Coronary artery (tissue), 2 donors: ENCODE measurements at regions not wholly inside any gene's neighbourhood (a gene's known extent, or its start where the extent isn't known, plus 50 kb on each side); places are given as distances from the start of the nearest gene placed in this dataset.

Experiments
- DNase-seq: peaks from one replicate; pipeline ENCODE4 v3.0.0-alpha.2; 2017; ENCODE audit warnings: low spot score
- H3K27ac ChIP-seq, 2 donors: fragments of 200-600 bp; sonication (generic); one replicate each; pipeline ENCODE4 v1.5.1; 2016 to 2019
- H3K4me3 ChIP-seq: fragments of 200-600 bp; sonication (generic); 2 replicates; pipeline ENCODE4 v1.5.1; 2016; ENCODE audit warnings: mild to moderate bottlenecking, moderate library complexity
- TF ChIP-seq, protein P1 (sequence below): fragments of 200-600 bp; sonication (generic); IDR thresholded peaks from one replicate; pipeline ENCODE4 v1.5.1; 2019; ENCODE audit warnings: antibody characterized with exemption

DNA sequence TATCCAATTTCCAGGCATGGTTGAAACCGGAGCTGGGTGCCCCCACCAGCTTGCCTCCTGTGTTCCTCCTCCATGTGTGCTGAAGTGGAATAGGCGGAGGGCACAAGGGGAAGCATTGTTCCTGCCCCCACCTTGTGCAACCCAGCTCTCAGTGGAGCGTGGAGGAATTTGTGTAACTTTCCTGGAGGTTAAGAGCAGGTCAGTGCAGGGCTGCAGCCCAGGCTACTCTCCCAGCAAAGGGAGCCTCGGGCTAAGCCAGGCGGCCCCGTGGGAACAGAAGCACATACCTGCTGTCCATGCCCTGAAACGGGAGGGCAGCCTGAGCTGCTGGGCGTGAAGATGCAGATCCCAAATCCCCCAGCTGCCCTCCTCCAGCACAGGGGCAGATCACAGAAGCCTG is 158.8 kb upstream of the LHX1 start:
- Histone ChIP-seq H3K27ac (no peak overlapping the region), H3K4me3 (no peak overlapping the region)
- TF ChIP-seq, protein P1, sequence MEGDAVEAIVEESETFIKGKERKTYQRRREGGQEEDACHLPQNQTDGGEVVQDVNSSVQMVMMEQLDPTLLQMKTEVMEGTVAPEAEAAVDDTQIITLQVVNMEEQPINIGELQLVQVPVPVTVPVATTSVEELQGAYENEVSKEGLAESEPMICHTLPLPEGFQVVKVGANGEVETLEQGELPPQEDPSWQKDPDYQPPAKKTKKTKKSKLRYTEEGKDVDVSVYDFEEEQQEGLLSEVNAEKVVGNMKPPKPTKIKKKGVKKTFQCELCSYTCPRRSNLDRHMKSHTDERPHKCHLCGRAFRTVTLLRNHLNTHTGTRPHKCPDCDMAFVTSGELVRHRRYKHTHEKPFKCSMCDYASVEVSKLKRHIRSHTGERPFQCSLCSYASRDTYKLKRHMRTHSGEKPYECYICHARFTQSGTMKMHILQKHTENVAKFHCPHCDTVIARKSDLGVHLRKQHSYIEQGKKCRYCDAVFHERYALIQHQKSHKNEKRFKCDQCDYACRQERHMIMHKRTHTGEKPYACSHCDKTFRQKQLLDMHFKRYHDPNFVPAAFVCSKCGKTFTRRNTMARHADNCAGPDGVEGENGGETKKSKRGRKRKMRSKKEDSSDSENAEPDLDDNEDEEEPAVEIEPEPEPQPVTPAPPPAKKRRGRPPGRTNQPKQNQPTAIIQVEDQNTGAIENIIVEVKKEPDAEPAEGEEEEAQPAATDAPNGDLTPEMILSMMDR, result no peak
- DNase-seq, result no peak

DNA sequence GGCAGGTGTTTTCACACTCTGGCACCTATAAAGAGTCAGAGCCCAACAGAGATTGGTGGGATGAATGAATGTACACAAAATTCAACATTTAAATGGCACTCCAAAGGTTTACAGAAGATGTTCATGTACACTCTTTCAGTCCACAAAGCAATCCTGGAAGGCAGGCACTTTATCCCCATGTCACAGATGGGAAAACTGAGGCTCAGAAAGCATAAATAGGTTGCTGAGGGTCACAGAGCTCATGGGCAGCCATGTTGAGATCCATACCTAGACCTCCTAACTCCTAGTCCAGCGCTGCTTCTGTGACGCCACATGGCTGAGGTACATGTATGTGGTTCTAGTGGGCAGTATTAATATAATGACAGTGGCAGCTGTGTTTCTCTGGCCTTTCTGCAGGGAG is 157.7 kb upstream of the LHX1 start:
- TF ChIP-seq, protein P1, result no peak
- DNase-seq, result no peak
- H3K4me3 ChIP-seq, result no peak overlapping the region
- no peak overlapping the region for H3K27ac ChIP-seq

DNA sequence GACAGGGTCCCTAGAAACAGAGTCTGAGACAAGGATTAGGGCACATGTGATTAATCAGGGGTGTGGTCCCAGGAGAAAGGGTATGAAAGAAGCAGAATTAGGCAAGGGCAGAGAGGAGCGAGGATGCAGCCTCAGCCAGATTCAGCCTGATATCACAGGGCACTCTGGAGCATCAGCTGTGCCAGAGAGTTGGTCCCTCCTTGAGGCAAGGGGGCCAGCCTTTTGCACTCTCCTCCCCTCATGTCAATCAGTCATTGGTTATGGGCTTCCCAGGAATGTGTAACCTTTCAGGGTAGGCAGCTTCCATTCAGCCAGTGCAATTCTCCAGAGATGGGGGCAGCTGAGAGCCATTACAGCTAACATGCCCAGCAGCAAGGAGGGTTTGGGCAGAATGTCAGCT is 152.6 kb upstream of the LHX1 start:
- H3K4me3 ChIP-seq, result no peak overlapping the region
- no peak for DNase-seq
- H3K27ac ChIP-seq, result no peak overlapping the region
- TF ChIP-seq, protein P1, result no peak

DNA sequence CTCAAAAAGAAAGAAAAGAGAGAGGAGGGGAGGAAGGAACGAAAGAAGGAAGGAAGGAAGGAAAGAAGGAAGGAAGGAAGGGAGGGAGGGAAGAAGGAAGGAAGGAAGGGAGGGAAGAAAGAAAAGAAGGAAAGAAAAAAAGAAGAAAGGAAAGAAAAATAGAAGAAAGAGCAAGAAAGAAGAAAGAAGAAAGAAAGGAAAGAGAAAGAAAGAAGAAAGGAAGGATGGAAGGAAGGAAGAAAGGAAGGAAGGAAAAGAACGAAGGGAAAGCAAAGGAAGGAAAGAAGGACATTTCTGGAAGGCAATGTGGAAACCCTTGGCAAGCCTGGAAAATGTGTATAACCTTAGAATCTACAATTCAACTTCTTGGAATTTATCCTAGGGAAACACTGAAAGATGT is 150.4 kb upstream of the LHX1 start:
- H3K4me3 ChIP-seq, result no peak overlapping the region
- no peak for DNase-seq
- H3K27ac ChIP-seq, result no peak overlapping the region
- TF ChIP-seq, protein P1, result no peak

DNA sequence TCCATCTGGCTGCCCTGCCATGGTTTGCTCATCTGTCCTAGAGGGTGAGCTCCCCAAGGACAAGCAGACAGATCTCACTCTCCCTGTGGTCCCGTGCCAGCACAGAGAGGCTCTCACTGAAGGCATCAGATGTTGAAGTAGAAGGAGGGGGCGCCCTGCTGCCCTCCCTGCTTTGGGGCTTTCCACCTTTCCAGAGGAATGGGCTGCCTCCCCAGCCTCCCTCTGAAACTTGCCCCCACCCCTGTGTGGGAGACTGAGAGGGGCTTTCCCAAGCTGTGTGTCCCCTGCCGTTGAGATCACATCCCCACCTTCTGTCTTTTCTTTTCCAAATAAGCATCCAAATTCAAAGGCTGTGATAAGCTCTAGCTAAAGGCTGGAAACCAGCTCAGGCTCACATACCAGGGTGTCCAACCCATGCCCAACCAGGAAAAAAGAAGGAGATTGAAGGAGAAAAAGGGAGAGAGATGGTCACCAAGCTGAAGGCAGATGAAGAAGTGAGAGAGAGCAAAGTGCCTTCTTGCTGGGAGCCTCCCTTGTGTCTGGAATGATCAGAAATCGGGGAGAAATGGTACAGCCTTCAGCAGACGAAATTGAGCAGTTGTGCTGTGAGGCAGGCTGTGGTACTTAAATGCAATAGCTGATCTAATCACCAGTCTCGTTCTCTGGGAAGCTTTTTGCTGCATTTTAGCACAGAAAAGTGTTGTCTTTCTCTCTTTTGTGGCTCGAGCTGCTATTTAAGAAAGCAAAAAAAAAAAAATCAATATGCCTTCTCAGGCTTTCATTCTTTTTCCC is 145.9 kb upstream of the LHX1 start:
- DNase-seq, result no peak
- TF ChIP-seq, protein P1, result no peak
- no peak overlapping the region for H3K27ac ChIP-seq
- no peak overlapping the region for H3K4me3 ChIP-seq

DNA sequence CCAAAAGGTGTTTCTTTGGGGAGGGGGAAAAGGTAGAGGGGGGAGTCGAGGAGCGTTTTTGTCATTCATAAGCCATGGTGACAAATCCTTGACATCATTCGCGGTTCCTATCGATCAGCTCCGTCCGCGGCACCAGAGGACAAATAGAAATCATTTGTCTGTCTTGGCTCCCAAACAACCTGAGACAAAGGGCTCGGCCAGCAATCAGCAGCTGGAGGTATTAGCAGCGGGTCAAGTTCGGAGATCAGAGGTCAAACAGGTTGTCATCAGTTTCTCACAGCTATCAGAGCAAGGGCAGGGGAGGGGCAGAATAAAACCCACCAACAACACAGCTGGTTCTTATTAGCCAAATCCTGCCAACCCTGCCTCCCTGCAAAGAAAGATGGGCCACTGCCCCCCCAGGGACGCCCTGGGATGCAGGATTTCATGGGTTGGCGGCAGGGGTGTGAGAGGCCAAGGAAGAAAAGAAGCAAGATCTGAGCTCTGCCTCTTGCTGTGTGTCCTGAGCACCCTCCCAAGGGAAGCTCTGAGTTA is 145.3 kb upstream of the LHX1 start:
- TF ChIP-seq, protein P1, result no peak
- DNase-seq, result no peak
- Histone ChIP-seq H3K4me3 (no peak overlapping the region), H3K27ac (no peak overlapping the region)

DNA sequence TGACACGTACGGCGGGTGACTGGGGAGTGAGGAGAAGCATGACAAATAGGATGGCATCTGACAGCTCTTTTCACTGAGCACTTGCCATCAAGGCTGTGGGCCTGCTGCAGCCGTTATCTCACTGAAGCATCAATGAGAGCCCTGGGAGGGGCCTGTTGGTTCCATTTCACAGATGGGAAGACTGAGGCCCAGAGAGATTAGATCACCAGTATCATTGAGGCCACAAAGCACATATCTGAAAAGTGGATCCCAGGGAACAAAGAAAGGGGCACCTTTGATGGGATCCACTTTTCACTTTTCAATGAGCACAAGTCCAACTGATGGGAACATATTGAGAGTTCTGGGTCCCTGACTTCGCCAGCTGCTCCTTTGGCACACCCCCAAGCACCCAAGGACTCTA is 144.4 kb upstream of the LHX1 start:
- TF ChIP-seq, protein P1, result no peak
- H3K27ac ChIP-seq, result no peak overlapping the region
- no peak for DNase-seq
- H3K4me3 ChIP-seq, result no peak overlapping the region
